ENCODE measurements at regions not wholly inside any gene's neighbourhood (a gene's known extent, or its start where the extent isn't known, plus 50 kb on each side); places are given as distances from the start of the nearest gene placed in this dataset.

GRCh38 chr5:145084834-145085233 lies 750.3 kb downstream of the PRELID2 start:
- TF ChIP-seq KDM1A (IDR thresholded peaks at IDR 0.05; ENCODE audit: low read depth), result no peak
- TF ChIP-seq GATA3 (IDR thresholded peaks at IDR 0.05; ENCODE audit: borderline replicate concordance), result no peak
- no peak for TF ChIP-seq RFX5 (IDR thresholded peaks at IDR 0.05)
- no peak for TF ChIP-seq CEBPB (IDR thresholded peaks at IDR 0.05)
- no peak for TF ChIP-seq CTCF (IDR thresholded peaks at IDR 0.05)
- no peak for TF ChIP-seq JUNB (IDR thresholded peaks at IDR 0.05)
- TF ChIP-seq POLR2A (IDR thresholded peaks at IDR 0.05; ENCODE audit: low read length), result no peak
- TF ChIP-seq NR3C1 (IDR thresholded peaks at IDR 0.05), result no peak
- TF ChIP-seq RAD21 (conservative IDR thresholded peaks at IDR 0.05 in 1 of 2, IDR thresholded peaks at IDR 0.05 in 1 of 2), result no peak
- no peak for TF ChIP-seq ATOH8 (CRISPR knock-in tag; IDR thresholded peaks at IDR 0.05; ENCODE audit: low read depth)
- no peak for TF ChIP-seq MAZ (IDR thresholded peaks at IDR 0.05; ENCODE audit: borderline replicate concordance, low read depth, low read length)
- TF ChIP-seq SMC3 (IDR thresholded peaks at IDR 0.05), result no peak

Measured in A549 (cell line).